ENCODE measurements at regions not wholly inside any gene's neighbourhood (a gene's known extent, or its start where the extent isn't known, plus 50 kb on each side); places are given as distances from the start of the nearest gene placed in this dataset.
"Not testable (repeated sequence)": the region's sequence is repeated elsewhere in the genome, so short reads cannot be mapped to it uniquely, and the experiment has no call there.

DNA sequence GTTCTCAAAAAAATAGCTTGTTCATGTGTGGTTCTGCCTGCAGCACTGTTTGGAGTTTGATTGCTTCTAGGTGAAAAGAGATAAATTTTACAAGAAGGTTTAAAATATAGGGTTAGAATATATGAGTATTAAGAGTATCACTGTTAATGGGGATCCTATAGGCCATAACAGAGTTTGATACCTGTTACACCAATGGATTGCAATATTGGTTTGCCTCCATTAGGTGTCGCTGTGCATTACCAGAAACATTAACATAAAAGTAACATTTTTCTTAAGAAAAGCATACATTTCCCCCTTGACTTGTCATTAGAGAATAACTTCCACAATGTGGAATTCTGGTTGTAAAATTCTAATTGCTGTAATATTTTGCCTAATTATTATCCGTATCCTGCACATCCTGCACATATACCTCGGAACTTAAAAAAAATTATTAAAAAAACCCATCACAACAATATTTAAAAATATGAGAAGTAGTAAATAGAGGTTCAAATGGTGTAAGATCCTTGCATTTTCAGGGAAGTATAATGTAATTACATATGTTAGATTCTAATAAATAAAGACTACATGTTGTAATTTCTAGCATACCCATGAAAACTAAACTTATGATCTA is 63.0 kb downstream of the CYP4A11 start:
- not testable (repeated sequence) for H3K4me3 ChIP-seq (ENCODE audit: insufficient read length, low read depth)

GRCh38 chr1:46876093-46876492 is 65.2 kb downstream of the CYP4A11 start:
- not testable (repeated sequence) for H3K27me3 ChIP-seq (ENCODE audit: insufficient read depth, insufficient read length); H3K9me3 ChIP-seq (ENCODE audit: insufficient read depth, low read length); H3K36me3 ChIP-seq (ENCODE audit: insufficient read depth, insufficient read length, low read length); H3K4me1 ChIP-seq (ENCODE audit: insufficient read depth, insufficient read length); H3K4me3 ChIP-seq (ENCODE audit: insufficient read length, low read depth); DNase-seq (ENCODE audit: low read depth, low spot score); H3K9ac ChIP-seq (ENCODE audit: insufficient read length, low read depth)

More for the DNA sequence above, 63.0 kb downstream of the CYP4A11 start:
- H3K4me1 ChIP-seq (ENCODE audit: insufficient read depth, insufficient read length); H3K9ac ChIP-seq (ENCODE audit: insufficient read length, low read depth); H3K27me3 ChIP-seq (ENCODE audit: insufficient read depth, insufficient read length); H3K36me3 ChIP-seq (ENCODE audit: insufficient read depth, insufficient read length, low read length); H3K9me3 ChIP-seq (ENCODE audit: insufficient read depth, low read length): not testable (repeated sequence)
- peak; percentile 27 for DNase-seq (ENCODE audit: low read depth, low spot score)
